CD4-positive, alpha-beta T cell (primary cell): ENCODE measurements at regions not wholly inside any gene's neighbourhood (a gene's known extent, or its start where the extent isn't known, plus 50 kb on each side); places are given as distances from the start of the nearest gene placed in this dataset.

Experiments
- ATAC-seq: fragments of 200-7000 bp; cut with Tn5 transposase; one replicate; pipeline ENCODE4 v1.10.0; 2022; ENCODE audit warnings: mild to moderate bottlenecking; ENCODE audit not compliant: poor library complexity
- CTCF ChIA-PET: fragments of 350-600 bp; sonication (Branson Sonifier 250); formaldehyde crosslinking; loops from one replicate; lab custom pipeline; 2021; ENCODE audit warnings: antibody characterized with exemption, inconsistent platforms; lab: Charles Lee
- POLR2A ChIA-PET: fragments of 350-600 bp; sonication (Branson Sonifier 250); formaldehyde crosslinking; loops from one replicate; lab custom pipeline; 2021; ENCODE audit warnings: antibody characterized with exemption, inconsistent platforms; lab: Charles Lee
- DNase-seq, 14 experiments: peaks; one replicate each; pipeline ENCODE4 v3.0.0-alpha.2; 2013 to 2020; ENCODE audit warnings: mixed read lengths in 2 of 14
- H3K27ac ChIP-seq, 2 donors: one replicate each; pipeline versions ENCODE4 v1.5.1 to v1.7.0; 2013; ENCODE audit warnings: low read length in 2 of 2, low read depth in 1 of 2, mild to moderate bottlenecking in 1 of 2
- H3K27me3 ChIP-seq, 2 experiments: 1 replicate in 1 of 2; 2 replicates in 1 of 2; pipeline versions ENCODE4 v1.6.1 to v1.7.0; 2013; ENCODE audit warnings: low read length in 2 of 2, control low read depth in 1 of 2, mild to moderate bottlenecking in 1 of 2, moderate library complexity in 1 of 2; ENCODE audit not compliant: insufficient read depth in 2 of 2, control insufficient read depth in 1 of 2
- H3K36me3 ChIP-seq: one replicate; pipeline ENCODE4 v1.6.1; 2013; ENCODE audit warnings: low read length, control low read depth; ENCODE audit not compliant: insufficient read depth
- H3K4me1 ChIP-seq: one replicate; pipeline ENCODE4 v1.6.1; 2013; ENCODE audit warnings: low read length, control low read depth; ENCODE audit not compliant: insufficient read depth
- H3K4me3 ChIP-seq: one replicate; pipeline ENCODE4 v1.5.1; 2013; ENCODE audit warnings: mild to moderate bottlenecking, low read length, moderate library complexity
- H3K9me3 ChIP-seq, 2 experiments: 1 replicate in 1 of 2; 2 replicates in 1 of 2; pipeline versions ENCODE4 v1.6.1 to v1.7.0; 2013; ENCODE audit warnings: low read length in 2 of 2, mild to moderate bottlenecking in 2 of 2, control low read depth in 1 of 2, moderate library complexity in 1 of 2; ENCODE audit not compliant: control insufficient read depth in 1 of 2, insufficient read depth in 1 of 2
- H3K27ac Mint-ChIP-seq: one replicate; pipeline ENCODE4 v1.8.0; 2020; ENCODE audit warnings: mixed read lengths
- H3K27me3 Mint-ChIP-seq: one replicate; pipeline ENCODE4 v1.8.0; 2021; ENCODE audit warnings: mixed read lengths
- H3K36me3 Mint-ChIP-seq: one replicate; pipeline ENCODE4 v1.8.0; 2021; ENCODE audit warnings: low read depth, mixed read lengths
- H3K4me1 Mint-ChIP-seq: one replicate; pipeline ENCODE4 v1.8.0; 2021; ENCODE audit warnings: low read depth, mixed read lengths
- H3K4me3 Mint-ChIP-seq: one replicate; pipeline ENCODE4 v1.8.0; 2020; ENCODE audit warnings: mild to moderate bottlenecking, mixed read lengths
- H3K9me3 Mint-ChIP-seq: one replicate; pipeline ENCODE4 v1.8.0; 2020; ENCODE audit warnings: mixed read lengths
- CTCF ChIP-seq: fragments of 200-600 bp; IDR thresholded peaks from one replicate; pipeline ENCODE4 v1.8.0; 2022; ENCODE audit warnings: antibody characterized with exemption, mild to moderate bottlenecking
- intact Hi-C, 2 experiments: fragments of 100-400 bp; cut with DNase I in 1 of 2; cut with micrococcal nuclease in 1 of 2; formaldehyde crosslinking; loops; one replicate each; pipeline versions ENCODE4 v1.15.1 to v1.9.0; 2023 to 2025; cut with DNase I, micrococcal nuclease

- H3K4me3 ChIP-seq: no peak overlapping the region
- DNase-seq (no peak), ATAC-seq (no peak)
- Mint-ChIP-seq H3K36me3 (peaks cover 66% of the 10 kb centered on the region), H3K27me3 (no peaks in the 10 kb centered on the region), H3K4me1 (no peaks in the 10 kb centered on the region), H3K9me3 (peaks cover 5% of the 10 kb centered on the region), H3K4me3 (no peak overlapping the region), H3K27ac (no peak overlapping the region)
- H3K27me3 ChIP-seq: no peaks in the 10 kb centered on the region
- H3K9me3 ChIP-seq: no peaks in the 10 kb centered on the region
- intact Hi-C loops: no loop called here
- CTCF ChIA-PET: no interaction called here
- POLR2A ChIA-PET: interaction anchor here (0.5 kb wide), 1 partner anchor 65 kb away, joined by 3 read pairs; no protein-coding TSS in a partner anchor
- H3K4me1 ChIP-seq: no peaks in the 10 kb centered on the region
- no peak overlapping the region for H3K27ac ChIP-seq
- no peaks in the 10 kb centered on the region for H3K36me3 ChIP-seq
- no peak for TF ChIP-seq CTCF
Observed at GRCh38 chr5:93821891-93822415, 80.6 kb upstream of the POU5F2 start.

GRCh38 chr5:93819668-93820067, 78.3 kb upstream of the POU5F2 start:
- Mint-ChIP-seq H3K4me1 (no peaks in the 10 kb centered on the region), H3K36me3 (peaks cover 62% of the 10 kb centered on the region), H3K27ac (no peak overlapping the region), H3K27me3 (no peaks in the 10 kb centered on the region), H3K4me3 (no peak overlapping the region), H3K9me3 (no peaks in the 10 kb centered on the region)
- no peaks in the 10 kb centered on the region for H3K4me1 ChIP-seq
- ChIA-PET CTCF (interaction anchor here (0.7 kb wide), 1 partner anchor 20 kb away, joined by 3 read pairs; no protein-coding TSS in a partner anchor), POLR2A (no interaction called here)
- no peak overlapping the region for H3K27ac ChIP-seq
- no peak for ATAC-seq
- TF ChIP-seq CTCF: no peak
- H3K4me3 ChIP-seq: no peak overlapping the region
- no peaks in the 10 kb centered on the region for H3K9me3 ChIP-seq
- no peaks in the 10 kb centered on the region for H3K27me3 ChIP-seq
- H3K36me3 ChIP-seq: no peaks in the 10 kb centered on the region
- intact Hi-C loops: no loop called here
- DNase-seq: no peak

GRCh38 chr5:93810780-93811179, 69.4 kb upstream of the POU5F2 start:
- Histone ChIP-seq H3K36me3 (no peaks in the 10 kb centered on the region), H3K9me3 (no peaks in the 10 kb centered on the region), H3K27ac (no peak overlapping the region), H3K4me1 (no peaks in the 10 kb centered on the region), H3K4me3 (no peak overlapping the region), H3K27me3 (no peaks in the 10 kb centered on the region)
- Mint-ChIP-seq H3K36me3 (peaks cover 24% of the 10 kb centered on the region), H3K4me1 (no peaks in the 10 kb centered on the region), H3K9me3 (no peaks in the 10 kb centered on the region), H3K27me3 (no peaks in the 10 kb centered on the region), H3K27ac (no peak overlapping the region), H3K4me3 (no peak overlapping the region)
- intact Hi-C loops: no loop called here
- DNase-seq (no peak), ATAC-seq (no peak)
- POLR2A ChIA-PET: no interaction called here
- no peak for TF ChIP-seq CTCF
- CTCF ChIA-PET: interaction anchor here (1.4 kb wide), 1 partner anchor 10 kb away, joined by 4 read pairs; no protein-coding TSS in a partner anchor
